Thoracic aorta (tissue), 2 donors: ENCODE measurements at regions not wholly inside any gene's neighbourhood (a gene's known extent, or its start where the extent isn't known, plus 50 kb on each side); places are given as distances from the start of the nearest gene placed in this dataset.

Experiments used
- ATAC-seq: fragments of 150-250 bp; one replicate; pipeline ENCODE4 v1.8.0; 2017; ENCODE audit warnings: low read depth; ENCODE audit not compliant: insufficient number of reproducible peaks, low FRiP score
- DNase-seq: peaks from one replicate; pipeline ENCODE4 v3.0.0-alpha.2; 2020; ENCODE audit warnings: low spot score
- H3K27ac ChIP-seq, 2 donors: fragments of 200-600 bp; sonication (generic); 1 replicate in 1 of 2; 2 replicates in 1 of 2; pipeline ENCODE4 v1.5.1; 2016; ENCODE audit warnings: mild to moderate bottlenecking in 2 of 2, moderate library complexity in 2 of 2
- H3K27me3 ChIP-seq: fragments of 200-600 bp; sonication (generic); replicated peaks from 2 replicates; pipeline ENCODE4 v1.6.0; 2016; ENCODE audit warnings: mild to moderate bottlenecking; ENCODE audit not compliant: insufficient read depth
- H3K36me3 ChIP-seq: fragments of 200-600 bp; sonication (generic); one replicate; pipeline ENCODE4 v1.5.1; 2016
- H3K4me1 ChIP-seq, 2 donors: fragments of 200-600 bp; sonication (generic); 1 replicate in 1 of 2; 2 replicates in 1 of 2; pipeline versions ENCODE4 v1.5.1 to v1.6.0; 2016; ENCODE audit warnings: low read depth in 2 of 2, mild to moderate bottlenecking in 1 of 2; ENCODE audit not compliant: control insufficient read depth in 1 of 2
- H3K4me3 ChIP-seq: fragments of 200-600 bp; sonication (generic); 2 replicates; pipeline ENCODE4 v1.5.1; 2016; ENCODE audit warnings: mild to moderate bottlenecking
- H3K9me3 ChIP-seq: fragments of 200-600 bp; sonication (generic); 2 replicates; pipeline ENCODE4 v1.5.1; 2016
- CTCF ChIP-seq: fragments of 200-600 bp; sonication (generic); IDR thresholded peaks from one replicate; pipeline ENCODE4 v1.5.1; 2019; ENCODE audit warnings: antibody characterized with exemption

- no peaks in the 10 kb centered on the region for H3K4me1 ChIP-seq
- no peak for TF ChIP-seq CTCF
- no peak overlapping the region for H3K4me3 ChIP-seq
- ATAC-seq: no peak
- H3K9me3 ChIP-seq: no peaks in the 10 kb centered on the region
- no peaks in the 10 kb centered on the region for H3K36me3 ChIP-seq
- no peak for DNase-seq
- no peak overlapping the region for H3K27ac ChIP-seq
- H3K27me3 ChIP-seq: no peaks in the 10 kb centered on the region
Measured at GRCh38 chr4:63396269-63396668, 1013.0 kb downstream of the TECRL start.

- Histone ChIP-seq H3K4me3 (no peak overlapping the region), H3K4me1 (no peaks in the 10 kb centered on the region), H3K9me3 (no peaks in the 10 kb centered on the region), H3K27ac (no peak overlapping the region), H3K27me3 (no peaks in the 10 kb centered on the region), H3K36me3 (no peaks in the 10 kb centered on the region)
- ATAC-seq: no peak
- DNase-seq: no peak
- TF ChIP-seq CTCF: no peak
Measured at GRCh38 chr4:63393544-63393943, 1015.7 kb downstream of the TECRL start.

GRCh38 chr4:63379750-63380522 is 1029.3 kb downstream of the TECRL start:
- DNase-seq (no peak), ATAC-seq (no peak)
- H3K4me1 ChIP-seq: no peaks in the 10 kb centered on the region
- no peaks in the 10 kb centered on the region for H3K27me3 ChIP-seq
- no peaks in the 10 kb centered on the region for H3K36me3 ChIP-seq
- H3K9me3 ChIP-seq: no peaks in the 10 kb centered on the region
- no peak for TF ChIP-seq CTCF
- H3K27ac ChIP-seq: no peak overlapping the region
- no peak overlapping the region for H3K4me3 ChIP-seq

DNA sequence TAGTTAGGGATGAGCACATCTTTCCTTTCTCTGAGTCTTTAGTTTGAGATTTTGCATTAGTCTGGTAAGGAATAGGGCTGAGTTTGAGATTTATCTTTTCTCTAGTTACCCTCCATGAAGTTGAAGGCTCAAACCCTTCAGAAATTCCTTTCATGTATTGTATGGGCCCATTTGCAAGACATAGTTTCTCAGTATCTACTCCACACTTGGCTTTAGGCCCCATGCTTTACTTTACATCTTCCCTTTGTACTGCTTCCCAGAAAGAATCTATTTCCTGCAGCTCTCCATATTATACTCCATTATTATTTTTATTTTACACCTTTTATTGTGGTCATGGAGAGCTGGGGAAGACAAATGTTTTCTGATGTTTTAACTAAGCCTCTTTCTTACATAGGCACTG is 1038.2 kb downstream of the TECRL start:
- ATAC-seq: no peak
- Histone ChIP-seq H3K27ac (no peak overlapping the region), H3K4me1 (no peaks in the 10 kb centered on the region), H3K4me3 (no peak overlapping the region), H3K27me3 (no peaks in the 10 kb centered on the region), H3K36me3 (no peaks in the 10 kb centered on the region), H3K9me3 (no peaks in the 10 kb centered on the region)
- no peak for TF ChIP-seq CTCF
- DNase-seq: no peak

GRCh38 chr4:63361628-63362027 is 1047.6 kb downstream of the TECRL start:
- TF ChIP-seq CTCF: no peak
- no peak for ATAC-seq

More at GRCh38 chr4:63361628-63362027, 1047.6 kb downstream of the TECRL start:
- no peaks in the 10 kb centered on the region for H3K9me3 ChIP-seq
- no peak overlapping the region for H3K4me3 ChIP-seq
- no peaks in the 10 kb centered on the region for H3K27me3 ChIP-seq
- no peak overlapping the region for H3K27ac ChIP-seq
- no peaks in the 10 kb centered on the region for H3K36me3 ChIP-seq
- no peaks in the 10 kb centered on the region for H3K4me1 ChIP-seq
- no peak for DNase-seq
